Activated T-helper 9 cell treated with anti-CD3 and anti-CD28 coated beads, Interleukin-2, amount 50 U/mL, for 16 hours (primary cell): ENCODE measurements at regions not wholly inside any gene's neighbourhood (a gene's known extent, or its start where the extent isn't known, plus 50 kb on each side); places are given as distances from the start of the nearest gene placed in this dataset.

Experiments used
- DNase-seq: peaks from one replicate; pipeline ENCODE4 v3.0.0-alpha.2; 2020; ENCODE audit warnings: low read depth

GRCh38 chr2:235141411-235142128 lies 189.8 kb downstream of the SH3BP4 start:
- no peak for DNase-seq

GRCh38 chr2:235142601-235143000 lies 190.8 kb downstream of the SH3BP4 start:
- no peak for DNase-seq

- no peak for DNase-seq
Observed at GRCh38 chr2:235143789-235144188, 192.0 kb downstream of the SH3BP4 start.

GRCh38 chr2:235144291-235144690 lies 192.5 kb downstream of the SH3BP4 start:
- no peak for DNase-seq

- DNase-seq = no peak
Observed at GRCh38 chr2:235146206-235146605, 194.4 kb downstream of the SH3BP4 start.

- DNase-seq = no peak
Observed at GRCh38 chr2:235146871-235147565, 195.2 kb downstream of the SH3BP4 start.

GRCh38 chr2:235148201-235149170 lies 196.7 kb downstream of the SH3BP4 start:
- DNase-seq = no peak

- no peak for DNase-seq
Observed at GRCh38 chr2:235149240-235149659, 197.4 kb downstream of the SH3BP4 start.

GRCh38 chr2:235149736-235150135 lies 197.9 kb downstream of the SH3BP4 start:
- DNase-seq = no peak

GRCh38 chr2:235151152-235151551 lies 199.3 kb downstream of the SH3BP4 start:
- no peak for DNase-seq

- DNase-seq = no peak
Observed at GRCh38 chr2:235155163-235155562, 203.3 kb downstream of the SH3BP4 start.

GRCh38 chr2:235156055-235156454 lies 204.2 kb downstream of the SH3BP4 start:
- DNase-seq = no peak

GRCh38 chr2:235157746-235158482 lies 206.1 kb downstream of the SH3BP4 start:
- DNase-seq = no peak

GRCh38 chr2:235160281-235160810 lies 208.5 kb downstream of the SH3BP4 start:
- no peak for DNase-seq

- no peak for DNase-seq
Observed at GRCh38 chr2:235161565-235161964, 209.7 kb downstream of the SH3BP4 start.

GRCh38 chr2:235162082-235162836 lies 210.4 kb downstream of the SH3BP4 start:
- DNase-seq = no peak

GRCh38 chr2:235162837-235163197 lies 211.0 kb downstream of the SH3BP4 start:
- DNase-seq = no peak

- DNase-seq = no peak
Observed at GRCh38 chr2:235165136-235165535, 213.3 kb downstream of the SH3BP4 start.

- DNase-seq = no peak
Observed at GRCh38 chr2:235165631-235166030, 213.8 kb downstream of the SH3BP4 start.

- DNase-seq = no peak
Observed at GRCh38 chr2:235168174-235168979, 216.6 kb downstream of the SH3BP4 start.
